Liver (tissue), 8 donors: ENCODE measurements at regions not wholly inside any gene's neighbourhood (a gene's known extent, or its start where the extent isn't known, plus 50 kb on each side); places are given as distances from the start of the nearest gene placed in this dataset.

Experiments
- DNase-seq: peaks from one replicate; pipeline ENCODE4 v3.0.0-alpha.2; 2017; ENCODE audit warnings: low spot score
- H3K27ac ChIP-seq, 2 donors: one replicate each; pipeline ENCODE4 v1.7.0; 2013; ENCODE audit warnings: inconsistent platforms in 2 of 2, low read length in 2 of 2, control low read depth in 1 of 2, low read depth in 1 of 2, mild to moderate bottlenecking in 1 of 2
- H3K27me3 ChIP-seq, 4 donors: one replicate each; pipeline versions ENCODE4 v1.6.1 to v1.7.0; 2013; ENCODE audit warnings: low read length in 3 of 4, inconsistent platforms in 1 of 4, mild to moderate bottlenecking in 1 of 4, moderate library complexity in 1 of 4; ENCODE audit not compliant: control insufficient read depth in 4 of 4, insufficient read depth in 4 of 4
- H3K36me3 ChIP-seq, 4 donors: one replicate each; pipeline versions ENCODE4 v1.6.1 to v1.7.0; 2013; ENCODE audit warnings: low read length in 3 of 4, mild to moderate bottlenecking in 3 of 4, low read depth in 1 of 4, moderate library complexity in 1 of 4; ENCODE audit not compliant: control insufficient read depth in 4 of 4, insufficient read depth in 3 of 4
- H3K4me1 ChIP-seq, 4 donors: one replicate each; pipeline versions ENCODE4 v1.6.1 to v1.7.0; 2013; ENCODE audit warnings: low read length in 3 of 4, mild to moderate bottlenecking in 3 of 4, moderate library complexity in 1 of 4; ENCODE audit not compliant: control insufficient read depth in 4 of 4, insufficient read depth in 4 of 4
- H3K4me3 ChIP-seq, 3 donors: one replicate each; pipeline versions ENCODE4 v1.6.1 to v1.7.0; 2013; ENCODE audit warnings: low read length in 3 of 3, control low read depth in 1 of 3, low read depth in 1 of 3, mild to moderate bottlenecking in 1 of 3
- H3K9ac ChIP-seq, 2 donors: one replicate each; pipeline ENCODE4 v1.7.0; 2013; ENCODE audit warnings: low read length in 2 of 2, mild to moderate bottlenecking in 2 of 2, moderate library complexity in 2 of 2, control low read depth in 1 of 2, low read depth in 1 of 2
- H3K9me3 ChIP-seq, 4 donors: one replicate each; pipeline versions ENCODE4 v1.6.1 to v1.7.0; 2013; ENCODE audit warnings: low read length in 3 of 4; ENCODE audit not compliant: control insufficient read depth in 4 of 4
- EGR1 ChIP-seq, 2 donors: IDR thresholded peaks; 2 replicates each; pipeline ENCODE4 v1.6.1; 2016 to 2018; ENCODE audit warnings: antibody characterized with exemption in 2 of 2, low read depth in 2 of 2
- FOXA1 ChIP-seq: IDR thresholded peaks from 2 replicates; pipeline ENCODE4 v1.6.1; 2016; ENCODE audit warnings: antibody characterized with exemption
- FOXA2 ChIP-seq: IDR thresholded peaks from 2 replicates; pipeline ENCODE4 v1.6.1; 2016; ENCODE audit warnings: antibody characterized with exemption
- GABPA ChIP-seq, 2 donors: IDR thresholded peaks in 1 of 2; conservative IDR thresholded peaks in 1 of 2; 2 replicates each; pipeline ENCODE4 v1.6.1; 2016; ENCODE audit warnings: antibody characterized with exemption in 2 of 2, mild to moderate bottlenecking in 1 of 2, moderate library complexity in 1 of 2
- HNF4A ChIP-seq, 2 donors: conservative IDR thresholded peaks; 2 replicates each; pipeline ENCODE4 v1.6.1; 2016; ENCODE audit warnings: antibody characterized with exemption in 2 of 2, mild to moderate bottlenecking in 2 of 2
- HNF4G ChIP-seq: IDR thresholded peaks from 2 replicates; pipeline ENCODE4 v1.6.1; 2016; ENCODE audit warnings: antibody characterized with exemption
- JUND ChIP-seq, 2 donors: IDR thresholded peaks; 2 replicates each; pipeline ENCODE4 v1.6.1; 2016; ENCODE audit warnings: antibody characterized with exemption in 2 of 2
- NR2F2 ChIP-seq: IDR thresholded peaks from 2 replicates; pipeline ENCODE4 v1.6.1; 2016; ENCODE audit warnings: antibody characterized with exemption
- RAD21 ChIP-seq, 2 donors: IDR thresholded peaks; 2 replicates each; pipeline ENCODE4 v1.6.1; 2016; ENCODE audit warnings: antibody characterized with exemption in 2 of 2, mild to moderate bottlenecking in 2 of 2
- RXRA ChIP-seq, 2 donors: IDR thresholded peaks; 2 replicates each; pipeline ENCODE4 v1.6.1; 2017 to 2018; ENCODE audit warnings: antibody characterized with exemption in 2 of 2, mild to moderate bottlenecking in 1 of 2
- SP1 ChIP-seq: IDR thresholded peaks from 2 replicates; pipeline ENCODE4 v1.6.1; 2018; ENCODE audit warnings: antibody characterized with exemption, mild to moderate bottlenecking
- TAF1 ChIP-seq: conservative IDR thresholded peaks from 2 replicates; pipeline ENCODE4 v1.6.1; 2016; ENCODE audit warnings: antibody characterized with exemption, mild to moderate bottlenecking
- YY1 ChIP-seq: IDR thresholded peaks from 2 replicates; pipeline ENCODE4 v1.6.1; 2016; ENCODE audit warnings: antibody characterized with exemption, mild to moderate bottlenecking
- WGBS: extraction: QIAGEN DNeasy Blood & Tissue Kit; methylation state at CpG from one replicate; pipeline ENCODE4 v1.1.7; 2013; 5-methylcytosine and 5-hydroxymethylcytosine counted together
- TF ChIP-seq, protein P1 (sequence below): fragments of 150-350 bp; IDR thresholded peaks from 2 replicates; pipeline ENCODE4 v1.5.1; 2017; ENCODE audit warnings: improper control_type of control experiment, low read depth, low read length; ENCODE audit not compliant: missing input control
- TF ChIP-seq, protein P2 (sequence below): IDR thresholded peaks from 2 replicates; pipeline ENCODE4 v1.6.1; 2016; ENCODE audit warnings: antibody characterized with exemption
- TF ChIP-seq, protein P3 (sequence below): IDR thresholded peaks from 2 replicates; pipeline ENCODE4 v1.6.1; 2016; ENCODE audit warnings: antibody characterized with exemption
- TF ChIP-seq, protein P4 (sequence below): IDR thresholded peaks from 2 replicates; pipeline ENCODE4 v1.6.1; 2016; ENCODE audit warnings: antibody characterized with exemption, mild to moderate bottlenecking
- TF ChIP-seq, protein P5 (sequence below): IDR thresholded peaks from 2 replicates; pipeline ENCODE4 v1.6.1; 2016; ENCODE audit warnings: antibody characterized with exemption
- donor health status: healthy.
- donor health status: healthy.
- donor health status: healthy.
- donor health status: healthy.
- donor health status: healthy.

DNA sequence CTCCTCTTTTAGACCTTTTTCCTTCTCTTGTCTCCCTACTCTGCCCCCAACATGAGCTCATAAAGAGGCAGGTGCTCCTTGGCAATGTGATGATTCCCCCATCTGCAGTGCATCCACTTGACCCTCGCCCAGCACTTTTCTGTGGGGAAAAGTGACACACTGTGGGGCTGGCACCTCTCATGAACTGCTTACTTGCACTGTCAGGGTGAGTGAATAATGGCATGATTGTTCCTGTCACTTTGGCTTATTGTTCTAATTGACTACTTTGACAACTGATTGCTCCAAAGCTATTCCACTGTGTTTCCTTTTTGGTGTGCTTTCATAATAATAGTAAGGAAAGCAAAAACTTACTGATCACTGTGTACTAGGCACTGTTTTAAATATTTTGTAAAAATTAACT lies 253.3 kb upstream of the SUCLG2 start:
- Histone ChIP-seq H3K4me3 (no peak overlapping the region), H3K27me3 (no peaks in the 10 kb centered on the region), H3K4me1 (no peaks in the 10 kb centered on the region), H3K27ac (no peak overlapping the region), H3K36me3 (no peaks in the 10 kb centered on the region), H3K9ac (no peak overlapping the region), H3K9me3 (no peaks in the 10 kb centered on the region)
- DNase-seq = no peak
- 88% methylated on average over 1 of the region's 1 CpG for whole genome bisulfite sequencing
- no peak for TF ChIP-seq SP1
- TF ChIP-seq, protein P1, sequence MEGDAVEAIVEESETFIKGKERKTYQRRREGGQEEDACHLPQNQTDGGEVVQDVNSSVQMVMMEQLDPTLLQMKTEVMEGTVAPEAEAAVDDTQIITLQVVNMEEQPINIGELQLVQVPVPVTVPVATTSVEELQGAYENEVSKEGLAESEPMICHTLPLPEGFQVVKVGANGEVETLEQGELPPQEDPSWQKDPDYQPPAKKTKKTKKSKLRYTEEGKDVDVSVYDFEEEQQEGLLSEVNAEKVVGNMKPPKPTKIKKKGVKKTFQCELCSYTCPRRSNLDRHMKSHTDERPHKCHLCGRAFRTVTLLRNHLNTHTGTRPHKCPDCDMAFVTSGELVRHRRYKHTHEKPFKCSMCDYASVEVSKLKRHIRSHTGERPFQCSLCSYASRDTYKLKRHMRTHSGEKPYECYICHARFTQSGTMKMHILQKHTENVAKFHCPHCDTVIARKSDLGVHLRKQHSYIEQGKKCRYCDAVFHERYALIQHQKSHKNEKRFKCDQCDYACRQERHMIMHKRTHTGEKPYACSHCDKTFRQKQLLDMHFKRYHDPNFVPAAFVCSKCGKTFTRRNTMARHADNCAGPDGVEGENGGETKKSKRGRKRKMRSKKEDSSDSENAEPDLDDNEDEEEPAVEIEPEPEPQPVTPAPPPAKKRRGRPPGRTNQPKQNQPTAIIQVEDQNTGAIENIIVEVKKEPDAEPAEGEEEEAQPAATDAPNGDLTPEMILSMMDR = no peak
- TF ChIP-seq, protein P2, sequence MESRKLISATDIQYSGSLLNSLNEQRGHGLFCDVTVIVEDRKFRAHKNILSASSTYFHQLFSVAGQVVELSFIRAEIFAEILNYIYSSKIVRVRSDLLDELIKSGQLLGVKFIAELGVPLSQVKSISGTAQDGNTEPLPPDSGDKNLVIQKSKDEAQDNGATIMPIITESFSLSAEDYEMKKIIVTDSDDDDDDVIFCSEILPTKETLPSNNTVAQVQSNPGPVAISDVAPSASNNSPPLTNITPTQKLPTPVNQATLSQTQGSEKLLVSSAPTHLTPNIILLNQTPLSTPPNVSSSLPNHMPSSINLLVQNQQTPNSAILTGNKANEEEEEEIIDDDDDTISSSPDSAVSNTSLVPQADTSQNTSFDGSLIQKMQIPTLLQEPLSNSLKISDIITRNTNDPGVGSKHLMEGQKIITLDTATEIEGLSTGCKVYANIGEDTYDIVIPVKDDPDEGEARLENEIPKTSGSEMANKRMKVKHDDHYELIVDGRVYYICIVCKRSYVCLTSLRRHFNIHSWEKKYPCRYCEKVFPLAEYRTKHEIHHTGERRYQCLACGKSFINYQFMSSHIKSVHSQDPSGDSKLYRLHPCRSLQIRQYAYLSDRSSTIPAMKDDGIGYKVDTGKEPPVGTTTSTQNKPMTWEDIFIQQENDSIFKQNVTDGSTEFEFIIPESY = no peak
- no peak for TF ChIP-seq JUND (IDR thresholded peaks at IDR 0.05)
- TF ChIP-seq, protein P3, sequence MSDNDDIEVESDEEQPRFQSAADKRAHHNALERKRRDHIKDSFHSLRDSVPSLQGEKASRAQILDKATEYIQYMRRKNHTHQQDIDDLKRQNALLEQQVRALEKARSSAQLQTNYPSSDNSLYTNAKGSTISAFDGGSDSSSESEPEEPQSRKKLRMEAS = no peak
- TF ChIP-seq, protein P4, sequence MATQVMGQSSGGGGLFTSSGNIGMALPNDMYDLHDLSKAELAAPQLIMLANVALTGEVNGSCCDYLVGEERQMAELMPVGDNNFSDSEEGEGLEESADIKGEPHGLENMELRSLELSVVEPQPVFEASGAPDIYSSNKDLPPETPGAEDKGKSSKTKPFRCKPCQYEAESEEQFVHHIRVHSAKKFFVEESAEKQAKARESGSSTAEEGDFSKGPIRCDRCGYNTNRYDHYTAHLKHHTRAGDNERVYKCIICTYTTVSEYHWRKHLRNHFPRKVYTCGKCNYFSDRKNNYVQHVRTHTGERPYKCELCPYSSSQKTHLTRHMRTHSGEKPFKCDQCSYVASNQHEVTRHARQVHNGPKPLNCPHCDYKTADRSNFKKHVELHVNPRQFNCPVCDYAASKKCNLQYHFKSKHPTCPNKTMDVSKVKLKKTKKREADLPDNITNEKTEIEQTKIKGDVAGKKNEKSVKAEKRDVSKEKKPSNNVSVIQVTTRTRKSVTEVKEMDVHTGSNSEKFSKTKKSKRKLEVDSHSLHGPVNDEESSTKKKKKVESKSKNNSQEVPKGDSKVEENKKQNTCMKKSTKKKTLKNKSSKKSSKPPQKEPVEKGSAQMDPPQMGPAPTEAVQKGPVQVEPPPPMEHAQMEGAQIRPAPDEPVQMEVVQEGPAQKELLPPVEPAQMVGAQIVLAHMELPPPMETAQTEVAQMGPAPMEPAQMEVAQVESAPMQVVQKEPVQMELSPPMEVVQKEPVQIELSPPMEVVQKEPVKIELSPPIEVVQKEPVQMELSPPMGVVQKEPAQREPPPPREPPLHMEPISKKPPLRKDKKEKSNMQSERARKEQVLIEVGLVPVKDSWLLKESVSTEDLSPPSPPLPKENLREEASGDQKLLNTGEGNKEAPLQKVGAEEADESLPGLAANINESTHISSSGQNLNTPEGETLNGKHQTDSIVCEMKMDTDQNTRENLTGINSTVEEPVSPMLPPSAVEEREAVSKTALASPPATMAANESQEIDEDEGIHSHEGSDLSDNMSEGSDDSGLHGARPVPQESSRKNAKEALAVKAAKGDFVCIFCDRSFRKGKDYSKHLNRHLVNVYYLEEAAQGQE = no peak
- no peak for TF ChIP-seq FOXA2
- TF ChIP-seq HNF4A (conservative IDR thresholded peaks at IDR 0.05) = no peak
- no peak for TF ChIP-seq FOXA1
- TF ChIP-seq, protein P5, sequence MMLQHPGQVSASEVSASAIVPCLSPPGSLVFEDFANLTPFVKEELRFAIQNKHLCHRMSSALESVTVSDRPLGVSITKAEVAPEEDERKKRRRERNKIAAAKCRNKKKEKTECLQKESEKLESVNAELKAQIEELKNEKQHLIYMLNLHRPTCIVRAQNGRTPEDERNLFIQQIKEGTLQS = no peak
- TF ChIP-seq GABPA (IDR thresholded peaks at IDR 0.05 in 1 of 2, conservative IDR thresholded peaks at IDR 0.05 in 1 of 2) = no peak
- no peak for TF ChIP-seq RAD21 (IDR thresholded peaks at IDR 0.05)
- TF ChIP-seq NR2F2 = no peak
- TF ChIP-seq HNF4G = no peak
- no peak for TF ChIP-seq TAF1
- no peak for TF ChIP-seq YY1
- TF ChIP-seq EGR1 (IDR thresholded peaks at IDR 0.05; ENCODE audit: low read depth in 2 of 2) = no peak
- TF ChIP-seq RXRA (IDR thresholded peaks at IDR 0.05) = no peak

DNA sequence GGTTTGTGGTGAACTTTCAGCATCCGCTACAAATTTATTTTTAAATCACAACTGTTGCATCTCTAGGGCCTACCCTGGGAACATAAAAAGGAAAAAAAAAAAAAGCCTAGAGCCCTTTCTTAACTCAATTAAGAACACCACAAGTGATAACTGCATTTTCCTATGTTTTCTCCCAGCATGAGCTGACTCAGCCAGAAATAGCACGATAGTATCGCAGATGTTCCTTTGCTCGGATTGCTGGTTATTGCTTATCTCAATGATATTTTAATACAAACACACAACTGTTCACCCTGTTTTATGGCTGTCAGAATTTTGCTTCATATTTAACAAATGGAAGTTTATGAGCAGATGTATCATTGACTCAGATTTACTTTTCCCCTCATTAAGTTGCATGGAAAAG lies 251.8 kb upstream of the SUCLG2 start:
- Histone ChIP-seq H3K27ac (no peak overlapping the region), H3K27me3 (no peaks in the 10 kb centered on the region), H3K9me3 (no peaks in the 10 kb centered on the region), H3K4me1 (no peaks in the 10 kb centered on the region), H3K9ac (no peak overlapping the region), H3K36me3 (no peaks in the 10 kb centered on the region), H3K4me3 (no peak overlapping the region)
- WGBS = 79% methylated on average over 4 of the region's 4 CpGs
- DNase-seq = no peak
- TF ChIP-seq, protein P4 = no peak
- TF ChIP-seq FOXA1 (no peak), SP1 (no peak), HNF4A (conservative IDR thresholded peaks at IDR 0.05) (no peak)
- TF ChIP-seq, protein P1 = no peak
